NCI-H146 (cell line): ENCODE measurements at regions not wholly inside any gene's neighbourhood (a gene's known extent, or its start where the extent isn't known, plus 50 kb on each side); places are given as distances from the start of the nearest gene placed in this dataset.
"Not testable (repeated sequence)": the region's sequence is repeated elsewhere in the genome, so short reads cannot be mapped to it uniquely, and the experiment has no call there.

Source experiments
- DNase-seq: peaks from one replicate; lab custom pipeline; 2025; lab: John Stamatoyannopoulos, UW

GRCh38 chr4:179683661-179684060 is 2241.4 kb upstream of the AGA start:
- not testable (repeated sequence) for DNase-seq

DNA sequence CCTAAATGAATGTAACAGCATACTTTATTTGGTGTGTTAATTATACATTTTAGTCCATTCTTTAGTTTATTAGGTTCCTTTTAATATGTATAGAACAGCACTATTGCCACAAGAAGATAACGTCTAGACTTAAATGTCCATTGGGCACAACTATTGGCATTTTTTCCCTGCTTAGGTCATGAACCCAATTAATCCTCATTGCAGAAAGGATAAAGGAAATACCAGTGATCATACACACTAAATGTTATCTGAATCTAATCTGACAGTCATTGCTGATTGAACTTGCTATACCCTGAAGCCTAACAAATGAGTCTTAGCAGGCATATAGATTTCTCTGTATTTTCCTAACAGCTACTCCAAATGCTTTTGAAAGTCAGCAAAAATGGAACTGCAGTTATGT is 2250.0 kb upstream of the AGA start:
- DNase-seq: no peak

- no peak for DNase-seq
Measured at GRCh38 chr4:179695175-179695574, 2252.9 kb upstream of the AGA start.

- DNase-seq: no peak
Measured at GRCh38 chr4:179698321-179698720, 2256.1 kb upstream of the AGA start.

DNA sequence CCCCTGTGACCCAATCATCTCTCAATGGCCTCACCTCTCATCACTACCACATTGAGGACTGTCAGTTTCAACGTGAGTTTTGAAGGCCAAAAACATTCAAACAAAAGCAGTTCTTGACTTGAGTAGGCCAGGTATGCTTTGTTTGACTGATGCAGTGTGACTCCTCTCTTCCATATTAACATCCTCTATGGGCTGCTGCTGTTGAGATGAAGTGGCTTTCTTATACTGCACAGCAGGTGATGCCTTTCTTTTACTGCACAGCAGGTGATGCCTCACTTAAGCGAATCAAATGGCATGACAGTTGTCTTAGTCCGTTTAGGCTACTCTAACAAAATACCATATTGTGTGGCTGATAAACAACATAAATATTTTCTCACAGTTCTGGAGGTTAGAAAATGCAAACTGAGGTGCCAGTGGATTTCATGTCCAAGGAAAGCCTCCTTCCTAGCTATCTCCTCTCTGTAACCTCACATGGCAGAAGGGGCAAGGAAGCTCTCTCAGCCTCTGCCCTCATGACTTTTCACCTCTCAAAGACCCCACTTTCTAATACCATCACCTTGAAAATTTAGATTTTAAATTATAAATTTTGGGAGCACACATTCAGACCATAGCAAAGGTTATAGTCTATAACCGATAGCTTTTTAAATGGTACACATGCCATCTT is 2267.9 kb upstream of the AGA start:
- peak; percentile 12 for DNase-seq

- DNase-seq: no peak
Measured at GRCh38 chr4:179719766-179720450, 2277.7 kb upstream of the AGA start.

GRCh38 chr4:179726491-179726890 is 2284.3 kb upstream of the AGA start:
- DNase-seq: not testable (repeated sequence)

DNA sequence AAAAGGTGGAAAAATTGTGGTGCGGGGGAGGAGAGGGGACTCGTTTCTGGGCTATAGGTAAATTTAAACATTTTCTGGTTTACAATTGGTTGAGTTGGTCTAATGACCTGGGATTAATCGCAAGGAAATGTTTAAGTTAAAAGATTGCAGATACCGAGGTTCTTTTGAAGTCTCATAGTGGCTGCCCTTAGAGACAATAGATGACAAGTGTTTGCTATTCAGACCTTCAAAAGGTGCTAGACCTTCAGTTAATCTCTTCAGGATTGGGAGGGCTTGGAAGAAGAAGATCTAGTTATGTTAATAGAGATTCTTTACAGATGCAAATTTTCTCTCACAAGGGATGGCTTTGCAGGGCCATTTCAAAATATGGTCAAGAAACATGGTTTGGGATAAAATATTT is 2286.1 kb upstream of the AGA start:
- DNase-seq: no peak

GRCh38 chr4:179736820-179737219 is 2294.6 kb upstream of the AGA start:
- DNase-seq: not testable (repeated sequence)

DNA sequence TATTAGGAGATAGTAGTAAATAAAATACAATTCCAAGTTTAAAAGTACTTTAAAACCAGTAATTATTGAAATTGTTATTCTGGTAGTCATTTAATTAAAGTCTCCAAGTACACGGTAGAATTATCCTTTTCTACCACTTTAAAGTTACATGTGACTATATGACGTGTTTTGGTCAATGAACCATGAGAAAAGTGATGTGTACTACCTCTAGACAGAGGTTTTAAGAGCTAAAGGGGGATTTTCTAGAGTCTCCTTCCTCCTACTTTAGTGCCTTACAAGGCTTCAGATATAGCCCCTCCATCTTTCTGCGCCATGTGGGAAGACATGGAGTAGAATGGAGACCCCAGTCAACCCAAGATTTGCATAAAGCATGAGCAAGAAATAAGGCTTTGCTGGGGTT is 2296.6 kb upstream of the AGA start:
- no peak for DNase-seq

DNA sequence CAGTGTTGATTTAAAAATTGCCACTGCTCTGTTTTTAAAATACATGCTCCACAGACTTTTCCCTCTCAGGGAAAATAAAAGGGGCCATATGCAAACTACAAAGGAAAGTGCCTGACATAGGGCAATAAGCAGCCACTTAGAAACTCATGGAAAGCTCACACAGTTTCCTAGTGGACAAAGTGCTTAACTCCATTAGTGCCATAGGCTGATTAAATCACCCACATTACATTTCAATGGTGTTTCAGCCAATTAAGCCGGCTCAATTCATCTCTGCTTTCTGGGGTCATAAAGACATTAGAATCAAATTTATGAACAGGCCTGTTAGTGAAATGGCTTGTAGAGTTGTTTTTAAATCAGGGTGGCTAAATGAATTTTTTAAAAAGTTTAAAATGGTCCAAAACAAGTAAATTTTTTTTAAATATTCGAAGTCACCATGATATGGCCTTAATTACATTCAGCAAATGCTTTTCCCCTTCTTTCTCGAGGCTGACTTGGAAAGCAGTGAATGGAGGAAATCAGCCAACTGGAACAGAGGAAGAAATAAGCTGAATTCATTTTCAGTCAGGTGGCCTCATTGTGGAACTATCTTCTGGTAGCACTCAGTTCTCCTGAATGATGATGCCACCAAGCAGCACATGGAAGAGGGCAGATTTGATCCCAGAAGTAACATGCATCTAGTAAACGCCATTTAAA is 2305.1 kb upstream of the AGA start:
- no peak for DNase-seq

- DNase-seq: no peak
Measured at GRCh38 chr4:179748837-179749236, 2306.6 kb upstream of the AGA start.

GRCh38 chr4:179750374-179750773 is 2308.1 kb upstream of the AGA start:
- peak; percentile 48 for DNase-seq

DNA sequence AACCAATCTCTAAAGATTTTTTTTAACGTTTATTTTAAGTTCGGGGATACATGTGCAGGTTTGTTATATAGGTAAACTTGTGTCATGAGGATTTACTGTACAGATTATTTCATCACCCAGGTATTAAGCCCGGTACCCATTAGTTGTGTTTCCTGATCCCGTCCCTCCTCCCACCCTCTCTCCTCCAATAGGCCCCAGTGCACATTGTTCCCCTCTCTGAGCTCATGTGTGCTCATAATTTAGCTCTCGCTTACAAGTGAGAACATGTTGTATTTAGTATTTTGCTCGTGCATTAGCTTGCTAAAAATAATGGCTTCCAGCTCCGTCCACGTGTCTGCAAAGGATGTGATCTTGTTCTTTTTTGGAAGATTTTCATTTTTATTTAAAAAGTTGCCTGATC is 2309.4 kb upstream of the AGA start:
- peak; percentile 19 for DNase-seq

GRCh38 chr4:179755322-179755721 is 2313.1 kb upstream of the AGA start:
- DNase-seq: no peak

- DNase-seq: no peak
Measured at GRCh38 chr4:179757641-179758040, 2315.4 kb upstream of the AGA start.

DNA sequence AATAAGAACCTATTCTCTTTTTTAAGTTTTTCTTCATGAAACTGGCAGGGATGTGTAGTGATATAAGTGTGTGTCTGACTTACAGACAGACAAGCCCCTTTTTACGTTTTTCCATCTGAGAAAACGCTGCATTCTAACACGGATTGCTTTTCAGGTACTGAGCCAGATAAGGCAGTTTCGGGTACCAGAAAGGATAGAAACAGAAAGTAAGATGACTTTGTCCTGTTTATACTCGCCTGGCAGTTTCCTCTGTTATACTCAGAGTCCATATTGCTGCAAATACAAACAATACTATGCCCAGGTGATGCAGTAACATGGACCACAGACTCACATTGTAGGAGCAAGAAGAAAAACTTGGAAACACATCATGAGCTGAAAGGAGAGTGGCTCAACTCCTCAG is 2320.6 kb upstream of the AGA start:
- no peak for DNase-seq

- no peak for DNase-seq
Measured at GRCh38 chr4:179766938-179767337, 2324.7 kb upstream of the AGA start.

- DNase-seq: no peak
Measured at GRCh38 chr4:179768996-179769395, 2326.8 kb upstream of the AGA start.

GRCh38 chr4:179797738-179798137 is 2355.5 kb upstream of the AGA start:
- DNase-seq: no peak

DNA sequence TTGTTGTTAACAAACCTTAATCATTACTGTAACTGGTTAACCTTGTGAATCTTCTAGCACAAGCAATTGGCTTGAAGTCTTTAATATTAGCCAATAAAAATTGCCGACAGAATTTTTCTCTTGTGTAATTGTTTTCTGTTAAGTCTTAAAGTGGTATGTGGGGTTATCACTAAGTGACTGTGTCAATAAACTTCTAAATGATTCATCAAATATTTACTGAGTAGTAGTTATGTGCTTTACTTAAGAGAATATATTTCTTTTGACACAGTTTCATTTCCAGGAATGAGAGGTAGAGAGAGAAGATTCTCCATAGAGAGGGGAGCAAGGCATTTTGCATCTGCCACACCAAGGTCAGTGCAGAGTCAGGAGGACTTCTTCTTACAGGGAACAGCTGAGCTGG is 2361.6 kb upstream of the AGA start:
- DNase-seq: no peak

DNA sequence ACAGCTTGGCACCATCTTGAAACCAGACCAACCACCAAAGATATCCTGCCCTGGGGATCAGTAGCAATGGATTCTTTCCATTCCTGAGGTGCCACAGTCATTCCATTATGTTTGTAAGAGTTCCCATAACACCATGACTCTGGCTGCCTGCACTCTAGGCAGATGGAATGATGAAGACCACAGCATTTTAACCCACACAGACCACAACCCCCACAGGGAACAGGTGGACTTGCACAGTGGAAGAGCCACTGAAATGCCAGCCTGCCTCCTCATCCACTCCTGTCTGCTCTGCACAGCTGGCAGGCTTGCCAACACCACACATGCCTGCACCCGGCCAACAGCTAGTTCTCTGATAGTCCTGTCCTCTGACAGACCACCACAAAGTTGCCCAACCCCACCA is 2362.2 kb upstream of the AGA start:
- DNase-seq: no peak

GRCh38 chr4:179817317-179817716 is 2375.1 kb upstream of the AGA start:
- DNase-seq: no peak
